NCI-H2196 (cell line): ENCODE measurements at regions not wholly inside any gene's neighbourhood (a gene's known extent, or its start where the extent isn't known, plus 50 kb on each side); places are given as distances from the start of the nearest gene placed in this dataset.

Source experiments
- DNase-seq: peaks from one replicate; lab custom pipeline; 2025; ENCODE audit not compliant: unreplicated experiment; lab: John Stamatoyannopoulos, UW

- DNase-seq, result no peak
These were observed 100.7 kb upstream of the CDH11 start for GRCh38 chr16:65222536-65222935.

DNA sequence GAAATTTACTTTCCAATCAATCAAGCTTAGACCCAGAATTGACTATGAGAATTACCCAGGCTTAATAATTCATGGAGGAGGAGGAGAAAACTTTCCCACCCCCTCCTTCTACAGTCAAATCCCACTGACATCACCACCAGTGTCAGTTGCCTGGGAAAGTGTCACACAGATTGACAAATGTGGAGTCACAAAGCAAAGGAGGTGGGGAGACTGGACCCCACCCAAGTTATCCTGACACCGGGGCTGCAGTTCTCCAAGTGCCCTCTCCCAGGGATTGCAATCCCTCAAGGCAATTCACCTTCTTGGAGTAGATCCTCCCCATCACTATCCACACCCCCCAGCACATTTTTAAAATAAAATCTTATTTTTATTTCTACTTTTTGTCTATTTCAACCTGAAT is 100.2 kb upstream of the CDH11 start:
- no peak for DNase-seq

DNA sequence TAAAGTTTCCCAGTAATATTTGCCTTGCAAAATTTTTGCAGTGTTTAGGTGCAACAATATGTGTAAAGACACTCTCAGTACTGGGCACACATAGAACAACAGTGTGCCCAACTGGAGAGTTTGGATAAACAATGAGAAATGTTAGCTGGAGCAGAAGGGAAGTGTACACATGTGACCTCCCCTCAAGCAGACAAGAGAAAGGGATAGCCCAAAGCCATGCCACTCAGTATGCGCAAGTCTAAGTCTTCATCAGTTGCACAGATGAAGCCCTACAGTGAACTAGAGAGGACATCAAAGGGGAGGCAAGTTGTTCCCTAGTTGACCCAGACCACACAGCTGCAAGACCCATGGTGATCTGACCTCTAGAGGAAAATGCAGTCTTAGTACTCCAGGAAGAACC is 97.9 kb upstream of the CDH11 start:
- no peak for DNase-seq

DNA sequence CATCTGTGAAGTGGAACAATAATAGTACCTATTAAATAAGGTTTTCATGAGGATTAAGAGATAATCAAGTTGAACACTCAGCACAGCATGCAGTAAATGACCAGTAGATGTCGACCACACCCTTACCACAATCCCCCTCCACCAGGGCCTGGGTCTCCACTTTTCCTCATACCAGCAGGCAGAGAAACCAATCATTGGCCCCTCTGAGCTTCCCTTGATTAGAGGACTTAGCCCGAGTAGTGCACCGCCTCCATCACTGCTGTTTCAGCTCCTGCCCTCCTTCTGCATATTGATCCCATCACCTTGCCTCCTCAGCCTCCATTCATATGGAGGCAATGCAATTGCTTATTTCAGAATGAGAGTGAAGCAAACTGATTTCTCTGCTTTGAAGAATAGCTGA is 96.5 kb upstream of the CDH11 start:
- DNase-seq, result no peak

DNA sequence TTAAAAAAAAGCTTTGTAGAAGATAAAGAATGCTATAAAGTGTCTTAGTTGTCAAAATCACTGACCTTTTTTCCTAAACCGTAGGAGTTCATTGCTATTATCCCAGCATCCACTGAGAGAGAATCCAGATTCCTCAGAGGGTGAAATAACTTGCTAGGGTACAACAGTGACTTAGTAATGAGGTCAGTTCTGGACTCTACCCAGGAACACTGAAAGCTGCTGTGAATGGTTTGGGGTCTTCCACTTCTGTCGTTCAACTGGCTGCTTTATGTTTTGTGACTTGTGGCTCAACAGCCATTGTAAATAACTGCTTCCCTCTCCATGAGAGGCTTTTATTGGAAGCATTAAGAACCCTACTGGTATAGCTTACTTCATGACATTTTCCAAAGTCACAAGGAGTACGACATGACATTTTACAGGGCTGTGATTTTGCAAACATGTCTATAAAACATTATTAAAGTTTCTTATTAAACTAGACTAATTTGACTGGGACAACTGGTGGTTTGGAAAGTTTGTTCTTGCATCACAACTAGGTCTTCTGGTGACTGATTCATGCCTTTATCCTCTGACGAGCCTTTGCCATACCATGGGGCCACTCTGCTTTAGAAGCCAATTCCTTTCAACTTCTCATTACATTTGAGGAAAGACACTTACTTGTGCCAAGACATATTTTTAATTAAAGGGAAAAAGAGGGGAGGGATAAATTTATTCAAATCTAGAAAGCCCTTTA is 92.2 kb upstream of the CDH11 start:
- no peak for DNase-seq

DNA sequence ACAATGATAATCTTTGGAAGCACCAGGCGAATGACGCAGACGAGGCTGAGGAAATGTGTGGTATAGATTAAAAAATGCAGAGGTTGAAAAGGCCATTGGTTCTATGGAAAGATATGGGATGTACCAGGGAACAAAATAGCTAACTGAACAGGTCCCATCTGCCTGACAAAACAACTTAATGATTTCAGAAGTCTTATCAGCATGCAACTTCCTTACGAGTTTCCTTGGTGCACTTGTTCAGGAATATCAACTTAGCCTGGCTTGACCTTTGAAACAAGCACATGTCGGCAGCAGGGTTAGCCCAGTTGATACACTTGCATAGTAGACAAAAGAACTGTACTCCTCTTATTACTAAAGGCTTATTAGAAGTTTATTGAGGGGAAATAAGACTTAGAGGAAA is 90.9 kb upstream of the CDH11 start:
- DNase-seq, result no peak

DNA sequence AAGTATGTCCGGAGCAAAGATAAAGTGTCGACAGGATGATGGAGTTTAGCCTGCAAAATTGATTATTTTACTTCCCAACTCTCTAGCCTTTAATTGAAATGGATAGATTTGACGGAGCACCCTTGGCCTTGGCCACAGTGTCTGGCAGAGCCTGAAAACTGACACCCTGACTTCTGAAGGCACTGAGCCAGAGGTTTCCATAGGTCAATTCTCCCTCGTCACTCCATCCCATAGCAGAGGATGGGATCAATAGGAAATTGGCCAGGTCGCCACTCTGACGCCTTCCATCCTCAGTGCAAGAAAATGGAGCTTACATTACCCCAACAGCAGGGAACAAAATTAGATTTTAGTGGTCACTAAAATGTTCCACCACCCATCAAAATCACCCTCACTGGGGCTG is 90.4 kb upstream of the CDH11 start:
- no peak for DNase-seq

- DNase-seq, result no peak
These were observed 80.6 kb upstream of the CDH11 start for GRCh38 chr16:65202461-65202860.

- DNase-seq, result no peak
These were observed 79.6 kb upstream of the CDH11 start for GRCh38 chr16:65201511-65201910.

DNA sequence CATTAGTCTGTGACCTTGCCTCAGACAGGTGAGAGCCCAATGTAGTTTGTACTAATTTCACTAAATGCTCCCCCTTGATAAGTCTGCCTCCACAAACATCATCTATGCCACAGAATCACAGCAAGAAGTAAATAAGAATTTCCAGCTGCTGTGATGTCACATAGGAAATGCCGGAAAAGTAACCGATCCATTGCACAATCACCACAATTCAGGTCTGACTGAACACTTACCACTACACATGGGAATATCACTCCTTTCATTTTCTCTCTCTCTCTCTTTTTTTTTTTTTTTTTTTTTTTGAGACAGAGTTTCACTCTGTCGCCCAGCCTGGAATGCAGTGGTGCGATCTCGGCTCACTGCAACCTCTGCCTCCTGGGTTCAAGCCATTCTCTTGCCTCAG is 79.0 kb upstream of the CDH11 start:
- DNase-seq, result no peak

- DNase-seq, result no peak
These were observed 78.4 kb upstream of the CDH11 start for GRCh38 chr16:65200156-65200773.

DNA sequence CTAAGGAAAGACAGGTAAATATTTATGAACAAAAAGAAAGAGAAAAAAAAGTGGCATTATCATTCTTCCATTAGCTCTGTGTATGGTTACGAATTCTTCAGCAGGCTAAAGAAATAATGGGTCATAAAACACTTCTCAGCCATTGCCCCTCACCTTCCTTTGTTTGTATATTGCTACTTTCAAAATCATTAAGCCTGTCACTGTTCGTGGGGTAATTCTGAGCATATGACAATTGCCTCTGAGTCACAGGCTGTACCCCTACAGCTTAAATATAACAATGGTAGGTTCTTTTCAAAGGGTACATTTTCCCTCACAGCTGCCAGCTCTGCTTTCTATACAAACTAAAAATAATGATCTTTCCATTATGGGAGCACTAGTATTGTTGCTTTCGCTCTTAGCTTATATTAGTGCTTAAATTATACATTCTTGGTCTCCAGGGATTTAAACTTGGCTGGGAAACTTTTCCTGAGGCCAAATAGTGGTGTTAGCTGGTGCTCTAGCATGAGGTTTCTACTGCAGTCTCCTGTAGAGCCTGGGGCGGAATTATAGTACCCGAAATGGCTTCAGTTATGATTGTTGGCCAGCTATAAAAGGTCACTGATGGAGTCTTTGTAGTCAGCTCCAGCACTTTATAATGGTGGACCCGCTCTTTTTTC is 74.7 kb upstream of the CDH11 start:
- DNase-seq, result no peak

DNA sequence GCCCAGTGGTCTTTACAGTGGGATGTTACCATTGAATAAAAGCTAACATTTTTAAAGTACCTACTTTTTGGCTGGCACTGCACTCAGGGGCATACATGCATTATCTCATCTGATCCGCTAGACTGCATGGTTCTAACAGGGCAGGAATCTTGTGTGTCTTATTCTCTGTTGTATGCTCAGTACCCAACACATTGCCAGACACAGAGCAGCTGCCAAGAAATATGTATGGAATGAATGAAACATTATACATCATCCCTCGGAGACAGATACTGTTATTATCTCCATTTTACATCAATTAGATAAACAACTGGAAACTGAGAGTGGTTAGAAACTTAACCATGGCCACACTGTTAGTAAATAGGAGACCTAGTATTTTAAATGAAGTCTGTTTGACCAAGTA is 74.1 kb upstream of the CDH11 start:
- DNase-seq, result no peak

GRCh38 chr16:65185241-65185778 is 63.4 kb upstream of the CDH11 start:
- no peak for DNase-seq

DNA sequence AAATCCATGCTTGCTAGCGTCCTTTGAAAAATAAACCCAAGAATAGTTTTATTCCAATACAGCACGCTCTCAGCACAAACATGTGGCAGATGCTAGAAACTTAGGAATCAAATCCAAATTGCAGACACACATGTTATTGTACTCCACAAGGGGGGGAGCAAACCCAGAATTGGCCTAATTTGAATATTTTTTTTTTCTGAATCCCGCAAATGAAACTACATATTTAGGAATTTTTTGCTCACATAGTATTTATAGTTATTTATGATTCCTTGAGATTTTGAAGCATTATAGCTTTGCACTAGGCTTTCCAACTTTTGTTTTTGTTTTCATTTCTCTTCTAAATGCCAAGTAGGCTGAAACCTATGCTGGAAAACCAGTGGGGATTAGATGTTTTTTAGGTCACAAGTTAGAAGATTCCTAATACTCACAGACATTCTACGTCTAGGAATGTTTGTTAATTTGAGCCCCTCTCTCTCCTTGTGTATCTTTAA is 59.3 kb upstream of the CDH11 start:
- no peak for DNase-seq

DNA sequence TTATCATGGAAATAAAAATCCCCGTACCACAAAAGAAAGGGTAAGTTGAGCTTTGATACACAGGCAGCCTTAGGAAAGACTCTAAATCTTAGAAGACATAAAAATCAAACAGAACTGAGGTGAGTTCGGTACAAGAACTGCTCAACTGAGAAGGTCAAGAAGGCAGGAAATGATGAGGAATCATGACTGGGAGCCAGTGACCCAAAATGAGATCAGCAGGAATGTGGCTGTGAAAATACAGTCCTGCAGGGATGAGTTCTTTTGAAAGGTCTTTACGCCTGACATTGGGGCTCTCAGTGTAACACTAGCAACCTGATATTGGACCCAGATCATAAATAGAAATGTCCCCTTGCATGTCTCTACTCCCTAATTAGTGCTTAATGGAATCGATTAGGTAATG is 56.3 kb upstream of the CDH11 start:
- no peak for DNase-seq

DNA sequence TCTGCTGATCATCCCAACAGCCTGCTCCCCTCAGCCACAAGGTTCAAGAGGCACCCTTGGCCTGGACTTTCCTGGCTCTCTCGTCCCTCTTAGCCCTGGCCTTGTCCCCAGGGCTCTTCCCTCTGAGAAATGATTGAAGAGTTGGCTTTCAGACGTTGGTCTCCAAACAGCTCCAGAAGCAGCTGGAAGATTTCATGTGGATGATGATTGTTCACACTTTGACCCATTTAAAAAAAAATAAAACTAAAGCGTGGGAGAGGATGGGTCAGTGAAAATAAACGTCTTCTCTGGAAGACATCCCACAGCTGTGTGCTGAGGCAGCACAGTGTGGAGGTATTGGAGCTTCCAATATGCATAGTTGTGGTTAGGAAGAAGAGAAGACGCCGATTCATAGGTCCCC is 54.7 kb upstream of the CDH11 start:
- DNase-seq, result no peak

DNA sequence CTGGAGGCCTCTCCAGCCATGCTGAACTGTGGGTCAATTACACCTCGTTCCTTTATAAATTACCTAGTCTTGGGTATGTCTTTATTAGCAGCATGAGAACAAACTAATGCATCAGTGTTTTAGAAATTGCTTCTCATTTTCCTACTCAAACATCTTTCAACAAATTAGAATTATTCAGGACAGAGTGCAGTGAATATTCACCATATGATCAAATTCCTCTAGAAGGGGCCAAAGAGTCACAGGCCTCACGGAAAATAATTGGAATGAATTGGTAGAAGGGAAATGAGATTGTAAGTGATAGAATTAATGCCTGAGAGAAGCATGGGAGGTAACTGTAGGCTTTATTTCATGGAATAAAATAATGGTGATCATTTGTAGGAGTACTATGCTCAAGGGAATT is 50.5 kb upstream of the CDH11 start:
- DNase-seq, result no peak
